Ramos (cell line): ENCODE measurements at regions not wholly inside any gene's neighbourhood (a gene's known extent, or its start where the extent isn't known, plus 50 kb on each side); places are given as distances from the start of the nearest gene placed in this dataset.

Experiments
- in situ Hi-C: fragments of 300-500 bp; cut with MboI; formaldehyde crosslinking; loops from one replicate; pipeline ENCODE4 v1.14.3; 2022; ENCODE audit warnings: low sequenced_read_pairs; ENCODE audit not compliant: unreplicated experiment

GRCh38 chr18:73826098-73826497 lies 321.5 kb downstream of the FBXO15 start:
- in situ Hi-C loops: loop anchor here (25.0 kb wide), 1 partner anchor 1064 kb away; no protein-coding TSS in a partner anchor

- in situ Hi-C loops: loop anchor here (25.0 kb wide), 1 partner anchor 1062 kb away; no protein-coding TSS in a partner anchor
These were observed 323.0 kb downstream of the FBXO15 start for GRCh38 chr18:73824671-73825070.

- in situ Hi-C loops: no loop called here
These were observed 335.2 kb downstream of the FBXO15 start for GRCh38 chr18:73812423-73812822.

GRCh38 chr18:73807551-73808192 lies 340.0 kb downstream of the FBXO15 start:
- in situ Hi-C loops: no loop called here

- in situ Hi-C loops: no loop called here
These were observed 341.6 kb downstream of the FBXO15 start for GRCh38 chr18:73805991-73806390.

GRCh38 chr18:73797419-73797818 lies 350.2 kb downstream of the FBXO15 start:
- in situ Hi-C loops: no loop called here

GRCh38 chr18:73793386-73793785 lies 354.2 kb downstream of the FBXO15 start:
- in situ Hi-C loops: no loop called here

- in situ Hi-C loops: no loop called here
These were observed 356.6 kb downstream of the FBXO15 start for GRCh38 chr18:73791081-73791480.

- in situ Hi-C loops: no loop called here
These were observed 357.0 kb downstream of the FBXO15 start for GRCh38 chr18:73790587-73790986.

GRCh38 chr18:73787316-73787715 lies 360.3 kb downstream of the FBXO15 start:
- in situ Hi-C loops: no loop called here

- in situ Hi-C loops: no loop called here
These were observed 362.3 kb downstream of the FBXO15 start for GRCh38 chr18:73785300-73785699.

- in situ Hi-C loops: no loop called here
These were observed 362.8 kb downstream of the FBXO15 start for GRCh38 chr18:73784853-73785252.

GRCh38 chr18:73782405-73782804 lies 365.2 kb downstream of the FBXO15 start:
- in situ Hi-C loops: no loop called here

- in situ Hi-C loops: no loop called here
These were observed 367.4 kb downstream of the FBXO15 start for GRCh38 chr18:73780218-73780617.

- in situ Hi-C loops: no loop called here
These were observed 369.6 kb downstream of the FBXO15 start for GRCh38 chr18:73778032-73778359.

- in situ Hi-C loops: no loop called here
These were observed 370.1 kb downstream of the FBXO15 start for GRCh38 chr18:73777356-73778031.

- in situ Hi-C loops: no loop called here
These were observed 372.7 kb downstream of the FBXO15 start for GRCh38 chr18:73774811-73775509.

- in situ Hi-C loops: no loop called here
These were observed 379.6 kb downstream of the FBXO15 start for GRCh38 chr18:73768043-73768442.

GRCh38 chr18:73766910-73767515 lies 380.6 kb downstream of the FBXO15 start:
- in situ Hi-C loops: no loop called here

- in situ Hi-C loops: no loop called here
These were observed 389.2 kb downstream of the FBXO15 start for GRCh38 chr18:73758446-73758845.
